Spleen (tissue), 11 donors: ENCODE measurements at regions not wholly inside any gene's neighbourhood (a gene's known extent, or its start where the extent isn't known, plus 50 kb on each side); places are given as distances from the start of the nearest gene placed in this dataset.

Source experiments
- DNase-seq: peaks from one replicate; pipeline ENCODE4 v3.0.0-alpha.2; 2020
- H3K27ac ChIP-seq, 8 donors: fragments of 200-600 bp; sonication (generic) in 7 of 8; 1 replicate in 4 of 8; 2 replicates in 4 of 8; pipeline versions ENCODE4 v1.5.0 to v1.8.0; 2016 to 2021; ENCODE audit warnings: inconsistent platforms in 4 of 8, mild to moderate bottlenecking in 4 of 8, moderate library complexity in 1 of 8
- H3K27me3 ChIP-seq, 7 donors: fragments of 200-600 bp; sonication (generic) in 6 of 7; replicated peaks in 1 of 7; 1 replicate in 4 of 7; 2 replicates in 3 of 7; pipeline versions ENCODE4 v1.5.0 to v1.8.0; 2016 to 2021; ENCODE audit warnings: inconsistent platforms in 3 of 7, mild to moderate bottlenecking in 1 of 7
- H3K36me3 ChIP-seq, 6 donors: fragments of 200-600 bp; sonication (generic) in 5 of 6; 1 replicate in 4 of 6; 2 replicates in 2 of 6; pipeline versions ENCODE4 v1.5.0 to v1.8.0; 2016 to 2021; ENCODE audit warnings: inconsistent platforms in 2 of 6
- H3K4me1 ChIP-seq, 6 donors: fragments of 200-600 bp; sonication (generic) in 5 of 6; 1 replicate in 3 of 6; 2 replicates in 3 of 6; pipeline versions ENCODE4 v1.5.0 to v1.8.0; 2016 to 2021; ENCODE audit warnings: inconsistent platforms in 3 of 6
- H3K4me3 ChIP-seq, 8 donors: fragments of 200-600 bp; sonication (generic) in 7 of 8; 1 replicate in 4 of 8; 2 replicates in 4 of 8; pipeline versions ENCODE4 v1.5.0 to v1.8.0; 2016 to 2021; ENCODE audit warnings: inconsistent platforms in 4 of 8, mild to moderate bottlenecking in 4 of 8, moderate library complexity in 2 of 8
- H3K9me3 ChIP-seq, 8 donors: fragments of 200-600 bp; sonication (generic) in 7 of 8; 1 replicate in 4 of 8; 2 replicates in 4 of 8; pipeline versions ENCODE4 v1.5.0 to v1.8.0; 2016 to 2021; ENCODE audit warnings: inconsistent platforms in 4 of 8
- CTCF ChIP-seq, 11 experiments: fragments of 200-600 bp in 7 of 11; fragments of 450-650 bp in 4 of 11; sonication (generic) in 4 of 11; IDR thresholded peaks in 8 of 11; conservative IDR thresholded peaks in 3 of 11; 1 replicate in 7 of 11; 2 replicates in 4 of 11; pipeline versions ENCODE4 v1.4.0 to v1.8.0; 2016 to 2021; ENCODE audit warnings: antibody characterized with exemption in 11 of 11, inconsistent platforms in 4 of 11, mild to moderate bottlenecking in 1 of 11
- POLR2A ChIP-seq, 3 donors: fragments of 450-650 bp; IDR thresholded peaks; one replicate each; pipeline ENCODE4 v1.5.1; 2017; ENCODE audit warnings: antibody characterized with exemption in 3 of 3, mild to moderate bottlenecking in 1 of 3
- POLR2AphosphoS5 ChIP-seq, 3 donors: sonication (generic); formaldehyde crosslinking; IDR thresholded peaks; one replicate each; pipeline ENCODE4 v1.5.1; 2017; ENCODE audit warnings: antibody characterized with exemption in 3 of 3
- WGBS, 5 donors: extraction: QIAGEN DNeasy Blood & Tissue Kit in 3 of 5; methylation state at CpG; one replicate each; pipeline versions ENCODE4 v1.1.5 to v1.1.7; 2013 to 2018; 5-methylcytosine and 5-hydroxymethylcytosine counted together
- intact Hi-C: fragments of 100-400 bp; cut with DNase I; formaldehyde crosslinking; loops from one replicate; pipeline ENCODE4 v1.15.0; 2023; ENCODE audit warnings: low total_unique reads
- donor health status: healthy with polysubstance abuse.
- donor health status: DM: no; HTN: no; CAD: no; lungs with moderate emphysema.
- donor health status: DM: no; HTN: no; CAD: no.
- donor health status: Bipolar disorder and iron deficiency.
- donor health status: healthy.
- donor health status: DM: no; HTN: no; CAD: no.
- donor health status: DM: yes; HTN: yes; CAD: no.

DNA sequence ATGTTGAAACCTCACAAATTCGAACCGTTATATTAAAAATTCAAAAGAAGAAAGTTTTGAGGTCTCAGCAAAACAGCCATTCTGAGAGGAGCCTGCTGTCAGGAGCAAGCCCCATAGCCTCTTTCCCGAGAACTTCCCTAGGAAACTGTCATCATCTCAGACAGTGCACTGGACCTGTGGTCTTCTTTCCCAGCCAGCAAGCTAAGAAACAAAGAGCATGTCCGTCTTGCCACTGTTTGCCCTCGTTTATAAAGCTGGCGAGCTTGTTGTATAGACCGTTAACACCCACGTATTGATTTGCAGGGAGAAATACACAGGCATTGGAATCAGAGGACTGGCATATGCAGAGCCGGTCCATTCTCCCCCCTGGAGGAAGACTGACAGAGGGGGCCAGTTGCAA is 407.0 kb downstream of the NPHP4 start:
- DNase-seq: peak; percentile 1
- H3K9me3 ChIP-seq: peaks cover 0 to 7% (median 4%) of the 10 kb centered on the region in 8 donors
- H3K27ac ChIP-seq: no peak overlapping the region
- H3K36me3 ChIP-seq: no peaks in the 10 kb centered on the region
- TF ChIP-seq POLR2A (IDR thresholded peaks at IDR 0.05) (no peak), POLR2AphosphoS5 (IDR thresholded peaks at IDR 0.05) (no peak), CTCF (IDR thresholded peaks at IDR 0.05 in 8 of 11, conservative IDR thresholded peaks at IDR 0.05 in 3 of 11) (no peak)
- intact Hi-C loops: no loop called here
- peaks cover 0 to 32% (median 0%) of the 10 kb centered on the region in 7 donors for H3K27me3 ChIP-seq
- 76 to 85% (median 83%) methylated on average over 9 of the region's 9 CpGs for WGBS, 5 donors
- no peaks in the 10 kb centered on the region for H3K4me1 ChIP-seq
- no peak overlapping the region for H3K4me3 ChIP-seq

- Histone ChIP-seq H3K27me3 (peaks cover 0 to 43% (median 0%) of the 10 kb centered on the region in 7 donors), H3K9me3 (no peaks in the 10 kb centered on the region), H3K36me3 (no peaks in the 10 kb centered on the region), H3K27ac (no peak overlapping the region), H3K4me3 (no peak overlapping the region), H3K4me1 (no peaks in the 10 kb centered on the region)
- TF ChIP-seq POLR2AphosphoS5 (IDR thresholded peaks at IDR 0.05) (no peak), POLR2A (IDR thresholded peaks at IDR 0.05) (no peak), CTCF (IDR thresholded peaks at IDR 0.05 in 8 of 11, conservative IDR thresholded peaks at IDR 0.05 in 3 of 11) (no peak)
- 57 to 86% (median 76%) methylated on average over 5 of the region's 5 CpGs for WGBS, 5 donors
- peak; percentile 13 for DNase-seq
- intact Hi-C loops: no loop called here
These were observed 411.3 kb downstream of the NPHP4 start for GRCh38 chr1:5580926-5581325.

GRCh38 chr1:5579966-5580365 is 412.3 kb downstream of the NPHP4 start:
- Histone ChIP-seq H3K27me3 (peaks cover 0 to 44% (median 0%) of the 10 kb centered on the region in 7 donors), H3K9me3 (no peaks in the 10 kb centered on the region), H3K27ac (no peak overlapping the region), H3K4me3 (no peak overlapping the region), H3K36me3 (no peaks in the 10 kb centered on the region), H3K4me1 (no peaks in the 10 kb centered on the region)
- TF ChIP-seq POLR2AphosphoS5 (IDR thresholded peaks at IDR 0.05): no peak
- TF ChIP-seq CTCF (IDR thresholded peaks at IDR 0.05 in 8 of 11, conservative IDR thresholded peaks at IDR 0.05 in 3 of 11): no peak
- no peak for TF ChIP-seq POLR2A (IDR thresholded peaks at IDR 0.05)
- no peak for DNase-seq
- intact Hi-C loops: no loop called here
- WGBS, 5 donors: 73 to 90% (median 87%) methylated on average over 4 of the region's 4 CpGs

DNA sequence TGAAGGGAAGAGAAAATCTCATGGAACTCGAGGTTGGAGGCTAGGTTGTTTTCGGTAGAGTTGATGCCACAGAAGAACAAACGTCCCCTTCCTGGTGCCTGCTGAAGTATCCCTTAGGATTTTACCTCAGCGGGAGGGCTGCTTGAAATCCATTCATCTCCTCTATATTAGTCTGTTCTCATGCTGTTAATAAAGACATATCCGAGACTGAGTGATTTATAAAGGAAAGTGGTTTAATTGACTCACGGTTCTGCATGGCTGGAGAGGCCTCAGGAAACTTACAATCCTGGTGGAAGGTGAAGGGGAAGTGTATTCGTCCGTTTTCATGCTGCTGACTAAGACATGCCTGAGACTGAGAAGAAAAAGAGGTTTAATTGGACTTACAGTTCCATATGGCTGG is 413.5 kb downstream of the NPHP4 start:
- DNase-seq: no peak
- WGBS, 5 donors: 69 to 75% (median 73%) methylated on average over 8 of the region's 8 CpGs
- no peaks in the 10 kb centered on the region for H3K9me3 ChIP-seq
- TF ChIP-seq CTCF (IDR thresholded peaks at IDR 0.05 in 8 of 11, conservative IDR thresholded peaks at IDR 0.05 in 3 of 11): no peak
- TF ChIP-seq POLR2A (IDR thresholded peaks at IDR 0.05): no peak
- TF ChIP-seq POLR2AphosphoS5 (IDR thresholded peaks at IDR 0.05): no peak
- H3K27ac ChIP-seq: no peak overlapping the region
- no peaks in the 10 kb centered on the region for H3K4me1 ChIP-seq
- peaks cover 0 to 49% (median 0%) of the 10 kb centered on the region in 7 donors for H3K27me3 ChIP-seq
- no peak overlapping the region for H3K4me3 ChIP-seq
- no peaks in the 10 kb centered on the region for H3K36me3 ChIP-seq
- intact Hi-C loops: no loop called here
